HUES6 (cell line): ENCODE measurements at regions not wholly inside any gene's neighbourhood (a gene's known extent, or its start where the extent isn't known, plus 50 kb on each side); places are given as distances from the start of the nearest gene placed in this dataset.
"Not testable (repeated sequence)": the region's sequence is repeated elsewhere in the genome, so short reads cannot be mapped to it uniquely, and the experiment has no call there.

ENCODE experiments used
- H3K27ac ChIP-seq: 2 replicates; pipeline ENCODE4 v1.7.0; 2013; ENCODE audit warnings: low read depth, mild to moderate bottlenecking, low read length, inconsistent platforms
- H3K27me3 ChIP-seq: 2 replicates; pipeline ENCODE4 v1.6.1; 2013; ENCODE audit warnings: low read length; ENCODE audit not compliant: control insufficient read depth, insufficient read depth
- H3K36me3 ChIP-seq: 2 replicates; pipeline ENCODE4 v1.6.1; 2013; ENCODE audit warnings: low read length; ENCODE audit not compliant: control insufficient read depth, insufficient read depth
- H3K4me1 ChIP-seq: 2 replicates; pipeline ENCODE4 v1.6.1; 2013; ENCODE audit warnings: low read length; ENCODE audit not compliant: control insufficient read depth, insufficient read depth
- H3K4me3 ChIP-seq: 2 replicates; pipeline ENCODE4 v1.5.1; 2013; ENCODE audit warnings: low read depth, low read length
- H3K9ac ChIP-seq: one replicate; pipeline ENCODE4 v1.6.1; 2013; ENCODE audit warnings: mild to moderate bottlenecking, low read length
- H3K9me3 ChIP-seq: 2 replicates; pipeline ENCODE4 v1.6.1; 2013; ENCODE audit warnings: low read depth, low read length; ENCODE audit not compliant: control insufficient read depth, insufficient read depth

DNA sequence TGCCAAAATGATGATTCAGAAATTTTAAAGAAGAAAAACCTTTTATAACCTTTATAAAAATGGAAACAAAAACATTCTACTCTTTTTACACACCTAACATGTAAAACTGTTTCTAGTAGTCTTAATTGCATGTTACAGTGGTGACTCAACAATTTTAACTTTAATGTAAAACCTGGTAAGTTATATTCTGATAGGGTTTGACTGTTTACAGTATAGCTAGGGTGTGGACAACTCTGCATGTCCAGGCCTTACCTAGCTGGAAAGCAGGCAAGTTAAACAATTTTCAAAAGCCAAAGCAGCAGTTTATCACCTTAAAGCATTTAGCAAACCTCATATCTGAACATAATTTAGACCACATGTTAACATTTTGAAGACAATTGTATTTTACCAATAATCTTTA, 328.5 kb downstream of the NEK10 start:
- Histone ChIP-seq H3K4me3 (no peak overlapping the region), H3K4me1 (peaks cover 15% of the 10 kb centered on the region), H3K36me3 (no peaks in the 10 kb centered on the region), H3K9me3 (peaks cover 17% of the 10 kb centered on the region), H3K9ac (no peak overlapping the region), H3K27me3 (no peaks in the 10 kb centered on the region), H3K27ac (no peak overlapping the region)

DNA sequence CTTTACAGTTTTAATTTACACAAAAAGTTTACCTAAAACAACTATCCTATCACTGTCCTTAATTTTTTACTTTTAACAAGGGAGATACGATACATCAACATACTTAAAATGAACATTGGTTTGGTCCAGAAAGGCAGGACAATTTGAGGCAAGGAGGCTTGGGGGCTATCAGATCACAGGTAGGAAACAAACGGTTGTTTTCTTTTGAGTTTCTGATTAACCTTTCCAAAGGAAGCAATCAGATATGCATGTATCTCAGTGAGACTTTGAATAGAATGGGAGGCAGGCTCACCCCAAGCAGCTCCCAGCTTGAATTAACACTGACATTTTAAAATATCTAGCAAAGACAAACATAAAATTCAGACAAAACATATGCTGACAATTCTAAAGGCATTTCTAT, 326.6 kb downstream of the NEK10 start:
- H3K36me3 ChIP-seq, H3K27me3 ChIP-seq, H3K4me3 ChIP-seq, H3K9ac ChIP-seq: not testable (repeated sequence)
- Histone ChIP-seq H3K27ac (peak overlapping the region; percentile 60; the same call in 1 of the 2 replicates), H3K9me3 (peaks cover 17% of the 10 kb centered on the region), H3K4me1 (peaks cover 20% of the 10 kb centered on the region)

DNA sequence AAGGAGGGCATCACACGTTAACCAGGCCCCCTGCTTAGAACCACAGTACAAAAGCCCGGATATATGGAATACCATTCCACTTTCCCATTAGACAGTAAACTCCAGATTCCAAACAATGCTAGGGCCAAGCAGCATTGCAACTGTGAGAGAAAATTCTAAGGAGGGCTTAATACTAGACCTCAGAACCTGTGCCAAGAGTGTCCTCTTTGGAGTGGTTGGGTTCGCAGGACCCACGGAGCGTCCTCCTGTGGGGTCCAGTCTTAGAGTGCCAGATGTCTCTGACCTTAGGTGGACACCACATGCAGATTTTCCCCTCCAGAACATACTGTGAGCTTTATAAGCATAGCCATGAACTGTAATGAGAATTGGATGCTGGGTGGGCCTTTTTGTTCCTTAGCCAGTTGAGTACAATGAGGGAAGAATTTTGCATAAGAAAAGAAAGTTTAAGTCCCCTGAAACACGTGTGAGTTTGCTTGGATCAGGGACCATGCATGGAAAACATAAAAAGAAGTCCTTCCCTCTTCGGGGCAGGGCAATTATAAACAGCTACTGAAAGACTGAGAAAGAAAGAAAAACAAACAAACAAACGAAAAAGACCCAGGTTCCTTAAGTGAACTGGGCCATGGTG, 325.7 kb downstream of the NEK10 start:
- Histone ChIP-seq H3K9me3 (peaks cover 21% of the 10 kb centered on the region), H3K27me3 (no peaks in the 10 kb centered on the region), H3K27ac (peak overlapping the region; percentile 29; the same call in 1 of the 2 replicates), H3K36me3 (no peaks in the 10 kb centered on the region), H3K4me1 (peaks cover 20% of the 10 kb centered on the region), H3K9ac (no peak overlapping the region), H3K4me3 (no peak overlapping the region)

DNA sequence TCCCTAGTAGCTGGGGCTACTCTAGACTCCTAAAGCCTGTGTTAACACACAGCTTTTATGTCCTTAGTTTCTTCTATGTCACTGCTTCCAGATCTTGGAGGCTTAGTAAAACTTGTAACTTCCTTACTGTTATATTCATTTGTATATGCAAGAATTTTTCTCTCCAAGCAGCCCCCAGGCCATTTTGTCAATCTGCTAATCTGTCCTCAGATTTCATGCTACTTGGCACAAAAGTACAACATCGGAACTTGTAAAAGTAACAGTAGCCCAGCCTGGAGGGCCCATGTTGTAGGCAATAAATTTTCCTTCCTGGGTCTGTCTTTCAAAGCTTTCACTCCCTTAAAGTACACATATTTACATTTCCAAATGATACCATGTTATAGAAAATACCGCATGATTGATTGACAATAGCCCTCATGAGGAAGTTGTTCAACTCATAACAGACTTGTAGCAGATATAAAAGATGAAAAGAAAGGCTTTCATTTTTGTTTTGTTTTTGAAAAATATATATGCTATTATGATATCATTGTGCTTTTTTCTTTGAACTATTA, 324.2 kb downstream of the NEK10 start:
- Histone ChIP-seq H3K9ac (no peak overlapping the region), H3K9me3 (peaks cover 31% of the 10 kb centered on the region), H3K4me3 (no peak overlapping the region), H3K36me3 (no peaks in the 10 kb centered on the region), H3K27ac (no peak overlapping the region), H3K4me1 (peaks cover 20% of the 10 kb centered on the region), H3K27me3 (no peaks in the 10 kb centered on the region)

DNA sequence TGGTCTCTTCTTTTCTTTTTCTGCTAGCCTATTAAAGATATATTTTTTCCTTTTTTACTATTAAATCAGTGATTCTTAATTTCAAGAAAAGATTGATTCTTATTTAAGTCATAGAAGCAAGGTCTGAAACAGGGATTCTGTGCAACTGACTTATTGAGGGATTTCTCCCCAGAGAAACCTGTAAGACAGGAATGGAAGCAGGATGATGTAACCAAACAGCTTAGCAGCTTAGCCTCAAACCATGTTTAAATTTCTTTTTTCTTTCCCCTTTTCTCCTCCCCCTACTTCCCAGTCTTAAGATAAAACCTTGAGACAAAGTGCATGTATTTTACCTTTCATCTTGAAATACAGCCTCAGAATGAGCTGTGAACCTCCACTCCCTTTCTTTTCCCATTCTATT, 322.8 kb downstream of the NEK10 start:
- Histone ChIP-seq H3K9ac (no peak overlapping the region), H3K4me1 (peaks cover 20% of the 10 kb centered on the region), H3K27ac (no peak overlapping the region), H3K27me3 (no peaks in the 10 kb centered on the region), H3K36me3 (no peaks in the 10 kb centered on the region), H3K4me3 (no peak overlapping the region), H3K9me3 (peaks cover 35% of the 10 kb centered on the region)

DNA sequence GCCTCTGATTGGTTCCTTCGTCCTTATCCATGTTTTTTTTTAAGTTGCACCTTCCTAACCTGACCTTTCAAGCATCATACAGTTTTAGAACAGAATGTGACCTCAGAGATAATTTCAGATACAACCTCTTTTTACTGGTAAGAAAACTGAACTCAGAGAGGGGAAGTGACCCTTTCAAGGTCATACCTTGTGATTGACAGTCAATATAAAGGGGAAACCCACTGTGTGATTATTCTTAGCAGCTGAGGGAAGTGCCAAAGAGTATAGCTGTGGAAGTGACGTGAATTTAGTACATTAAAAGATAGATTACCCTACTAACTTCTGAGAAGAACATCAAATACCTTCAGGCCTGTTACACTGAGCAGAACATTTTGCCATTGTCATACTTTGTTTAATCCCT, 319.4 kb downstream of the NEK10 start:
- Histone ChIP-seq H3K4me1 (peaks cover 7% of the 10 kb centered on the region; the same call in 1 of the 2 replicates), H3K36me3 (no peaks in the 10 kb centered on the region), H3K4me3 (no peak overlapping the region), H3K27me3 (no peaks in the 10 kb centered on the region), H3K9ac (no peak overlapping the region), H3K9me3 (peaks cover 55% of the 10 kb centered on the region), H3K27ac (no peak overlapping the region)

DNA sequence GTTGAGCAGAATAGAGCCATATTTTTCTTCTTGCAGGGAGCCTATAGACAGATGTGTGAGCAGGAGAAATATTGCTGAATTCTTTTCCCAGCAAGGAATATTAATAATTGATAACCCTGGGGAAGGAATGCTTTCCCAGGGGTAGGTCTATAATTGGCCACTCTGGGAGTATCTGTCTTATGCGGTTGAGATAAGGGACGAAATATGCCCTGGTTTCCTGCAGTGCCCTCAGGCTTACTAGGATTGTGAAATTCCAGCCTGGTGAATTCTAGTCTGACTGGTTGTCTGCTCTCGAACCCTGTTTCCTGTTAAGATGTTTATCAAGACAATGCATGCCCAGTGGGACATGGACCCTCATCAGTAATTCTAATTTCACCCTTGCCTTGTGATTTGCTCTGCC, 317.7 kb downstream of the NEK10 start:
- H3K4me3 ChIP-seq = not testable (repeated sequence)

DNA sequence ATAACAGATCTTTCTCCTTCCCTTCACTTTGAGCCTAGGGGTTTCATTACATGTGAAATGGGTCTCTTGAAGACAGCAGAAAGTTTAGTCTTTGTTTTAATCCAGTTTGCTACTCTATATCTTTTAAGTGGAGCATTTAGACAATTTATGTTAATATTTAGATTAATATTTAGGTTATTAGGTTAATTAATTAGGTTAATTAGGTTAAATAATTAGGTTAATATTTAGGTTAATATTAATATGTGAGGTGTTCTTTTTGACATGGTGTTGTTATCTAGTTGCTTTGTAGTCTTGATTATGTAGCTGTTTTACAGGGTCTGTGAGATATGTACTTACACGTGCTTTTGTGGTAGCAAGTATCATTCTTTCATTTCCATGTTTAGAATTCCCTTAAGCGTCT, 312.9 kb downstream of the NEK10 start:
- Histone ChIP-seq H3K4me3 (no peak overlapping the region), H3K4me1 (no peaks in the 10 kb centered on the region), H3K9me3 (peaks cover 36% of the 10 kb centered on the region), H3K27ac (no peak overlapping the region), H3K27me3 (no peaks in the 10 kb centered on the region), H3K9ac (no peak overlapping the region), H3K36me3 (no peaks in the 10 kb centered on the region)

More for the DNA sequence above, 317.7 kb downstream of the NEK10 start:
- H3K27ac ChIP-seq, H3K36me3 ChIP-seq, H3K9ac ChIP-seq, H3K4me1 ChIP-seq, H3K27me3 ChIP-seq: not testable (repeated sequence)
- H3K9me3 ChIP-seq = peaks cover 57% of the 10 kb centered on the region

DNA sequence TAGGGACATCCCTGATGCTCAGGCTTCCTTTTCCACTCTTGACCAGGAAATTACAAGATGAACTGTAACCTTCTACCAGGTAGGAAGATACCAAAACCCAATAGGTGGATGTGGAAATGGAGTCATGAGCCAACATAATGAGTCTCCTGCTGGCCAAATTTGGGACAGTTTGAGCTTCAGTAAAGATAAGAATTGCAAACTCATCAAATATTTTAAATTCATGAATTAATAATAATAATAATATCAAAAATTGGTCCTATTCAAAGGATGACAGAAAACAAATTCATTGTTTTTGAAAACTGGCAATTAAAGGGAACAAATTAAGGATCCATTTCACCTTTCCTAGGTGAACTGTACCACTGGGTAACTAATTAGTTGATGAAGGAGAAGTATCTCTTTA, 309.7 kb downstream of the NEK10 start:
- H3K4me3 ChIP-seq = no peak overlapping the region
- H3K9ac ChIP-seq = no peak overlapping the region
- H3K27ac ChIP-seq = no peak overlapping the region
- peaks cover 11% of the 10 kb centered on the region; the same call in 1 of the 2 replicates for H3K9me3 ChIP-seq
- no peaks in the 10 kb centered on the region for H3K36me3 ChIP-seq
- no peaks in the 10 kb centered on the region for H3K4me1 ChIP-seq
- H3K27me3 ChIP-seq = no peaks in the 10 kb centered on the region
